H1 (cell line): ENCODE measurements at regions not wholly inside any gene's neighbourhood (a gene's known extent, or its start where the extent isn't known, plus 50 kb on each side); places are given as distances from the start of the nearest gene placed in this dataset.

Experiments
- CTCF ChIA-PET: fragments of 300-600 bp; sonication (Branson Sonifier 250); formaldehyde crosslinking; loops from one replicate; lab custom pipeline; 2021; ENCODE audit not compliant: partially characterized antibody; lab: Charles Lee
- POLR2A ChIA-PET: fragments of 300-600 bp; sonication (Branson Sonifier 250); formaldehyde crosslinking; loops from one replicate; lab custom pipeline; 2021; ENCODE audit warnings: inconsistent platforms; ENCODE audit not compliant: partially characterized antibody; lab: Charles Lee
- DNase-seq, 2 experiments: peaks; one replicate each; pipeline versions ENCODE4 v3.0.0 to v3.0.0-alpha.2; 2010 to 2022; ENCODE audit warnings: low spot score in 2 of 2, low read depth in 1 of 2, mixed read lengths in 1 of 2
- FAIRE-seq: peaks from 2 replicates; lab custom pipeline; 2011; peaks lifted over from hg19 to GRCh38; lab: Jason Lieb, UNC
- H2AFZ ChIP-seq: 2 replicates; pipeline ENCODE4 v1.8.1; 2012; ENCODE audit warnings: low read length, inconsistent platforms
- H2AK5ac ChIP-seq: 2 replicates; pipeline ENCODE4 v1.6.1; 2013; ENCODE audit warnings: low read depth, low read length
- H2BK120ac ChIP-seq: replicated peaks from 2 replicates; pipeline ENCODE3; 2013; ENCODE audit warnings: low read depth, low read length, inconsistent platforms
- H2BK12ac ChIP-seq: 2 replicates; pipeline ENCODE4 v1.6.1; 2013; ENCODE audit warnings: low read depth, low read length
- H2BK15ac ChIP-seq: 2 replicates; pipeline ENCODE4 v1.6.1; 2013; ENCODE audit warnings: low read length
- H2BK20ac ChIP-seq: 2 replicates; pipeline ENCODE4 v1.6.1; 2013; ENCODE audit warnings: low read length
- H2BK5ac ChIP-seq: 2 replicates; pipeline ENCODE4 v1.6.1; 2013; ENCODE audit warnings: low read depth, low read length
- H3K14ac ChIP-seq: 2 replicates; pipeline ENCODE4 v1.6.1; 2013; ENCODE audit warnings: inconsistent platforms; ENCODE audit not compliant: insufficient read length
- H3K18ac ChIP-seq: 2 replicates; pipeline ENCODE4 v1.6.1; 2013; ENCODE audit warnings: low read length; ENCODE audit errors: extremely low read depth
- H3K23ac ChIP-seq: 2 replicates; pipeline ENCODE4 v1.6.1; 2013; ENCODE audit warnings: inconsistent platforms; ENCODE audit not compliant: insufficient read length
- H3K23me2 ChIP-seq: 2 replicates; pipeline ENCODE4 v1.6.1; 2013; ENCODE audit warnings: low read depth, low read length
- H3K27ac ChIP-seq: 2 replicates; pipeline ENCODE4 v1.6.1; 2011; ENCODE audit warnings: low read depth, low read length, inconsistent platforms
- H3K27me3 ChIP-seq, 4 experiments: replicated peaks in 1 of 4; 1 replicate in 1 of 4; 2 replicates in 3 of 4; pipeline versions ENCODE4 v1.6.1 to v1.8.1; 2011 to 2013; ENCODE audit warnings: low read length in 3 of 4, mild to moderate bottlenecking in 3 of 4, inconsistent platforms in 2 of 4, mixed read lengths in 2 of 4, moderate library complexity in 1 of 4; ENCODE audit not compliant: control insufficient read depth in 3 of 4, insufficient read depth in 3 of 4; ENCODE audit errors: extremely low read depth in 1 of 4
- H3K36me3 ChIP-seq, 4 experiments: 2 replicates each; pipeline versions ENCODE4 v1.6.1 to v1.8.1; 2011 to 2013; ENCODE audit warnings: mild to moderate bottlenecking in 4 of 4, low read length in 3 of 4, moderate library complexity in 2 of 4, control low read depth in 1 of 4, inconsistent platforms in 1 of 4; ENCODE audit not compliant: insufficient read depth in 4 of 4, control insufficient read depth in 2 of 4
- H3K4ac ChIP-seq: replicated peaks from 2 replicates; pipeline ENCODE3; 2013; ENCODE audit warnings: low read length, low read depth, mixed read lengths, inconsistent platforms; ENCODE audit not compliant: insufficient read length
- H3K4me1 ChIP-seq, 4 experiments: replicated peaks in 1 of 4; 1 replicate in 1 of 4; 2 replicates in 3 of 4; pipeline versions ENCODE4 v1.6.1 to v1.8.1; 2011 to 2013; ENCODE audit warnings: low read length in 3 of 4, inconsistent platforms in 2 of 4, mixed read lengths in 1 of 4; ENCODE audit not compliant: insufficient read depth in 4 of 4, control insufficient read depth in 3 of 4
- H3K4me2 ChIP-seq, 2 experiments: 2 replicates each; pipeline versions ENCODE4 v1.6.1 to v1.8.1; 2011 to 2013; ENCODE audit warnings: low read depth in 2 of 2, low read length in 2 of 2, control low read depth in 1 of 2, inconsistent platforms in 1 of 2, mild to moderate bottlenecking in 1 of 2; ENCODE audit not compliant: insufficient read depth in 1 of 2
- H3K4me3 ChIP-seq, 4 experiments: fragments of 200-600, 300-600 bp in 1 of 4; sonication (generic), shearing (Covaris generic), sonication (Bioruptor Twin) in 1 of 4; 2 replicates each; pipeline versions ENCODE4 v1.5.1 to v1.8.1; 2011 to 2016; ENCODE audit warnings: low read length in 4 of 4, low read depth in 3 of 4, control low read depth in 2 of 4, inconsistent platforms in 2 of 4, mild to moderate bottlenecking in 2 of 4, mixed read lengths in 1 of 4, moderate library complexity in 1 of 4; ENCODE audit not compliant: insufficient read depth in 2 of 4; ENCODE audit errors: extremely low read depth in 1 of 4
- H3K56ac ChIP-seq: replicated peaks from 2 replicates; pipeline ENCODE3; 2013; ENCODE audit warnings: low read depth, mild to moderate bottlenecking, mixed read lengths, low read length, inconsistent platforms; ENCODE audit not compliant: insufficient read length
- H3K79me1 ChIP-seq: 2 replicates; pipeline ENCODE4 v1.6.1; 2013; ENCODE audit warnings: low read depth, low read length, control low read depth
- H3K79me2 ChIP-seq, 2 experiments: 2 replicates each; pipeline versions ENCODE4 v1.6.1 to v1.8.1; 2012 to 2013; ENCODE audit warnings: low read length in 2 of 2, mild to moderate bottlenecking in 2 of 2, inconsistent platforms in 1 of 2; ENCODE audit not compliant: insufficient read depth in 2 of 2, control insufficient read depth in 1 of 2
- H3K9ac ChIP-seq, 4 experiments: replicated peaks in 1 of 4; 1 replicate in 1 of 4; 2 replicates in 3 of 4; pipeline versions ENCODE4 v1.6.1 to v1.8.1; 2011 to 2013; ENCODE audit warnings: low read depth in 3 of 4, low read length in 3 of 4, control low read depth in 2 of 4, mild to moderate bottlenecking in 2 of 4, moderate library complexity in 2 of 4, inconsistent platforms in 1 of 4; ENCODE audit errors: extremely low read depth in 1 of 4
- H3K9me3 ChIP-seq, 2 experiments: 2 replicates each; pipeline versions ENCODE4 v1.6.1 to v1.8.1; 2012 to 2013; ENCODE audit warnings: mild to moderate bottlenecking in 2 of 2, moderate library complexity in 2 of 2, control low read depth in 1 of 2, inconsistent platforms in 1 of 2, low read depth in 1 of 2, low read length in 1 of 2, mixed read lengths in 1 of 2; ENCODE audit not compliant: insufficient read depth in 2 of 2
- H4K20me1 ChIP-seq, 2 experiments: replicated peaks in 1 of 2; 2 replicates each; pipeline versions ENCODE3 to v1.8.1; 2011 to 2013; ENCODE audit warnings: inconsistent platforms in 2 of 2, low read length in 2 of 2, mild to moderate bottlenecking in 1 of 2; ENCODE audit not compliant: insufficient read depth in 2 of 2, control insufficient read depth in 1 of 2
- H4K5ac ChIP-seq: 2 replicates; pipeline ENCODE4 v1.6.1; 2013; ENCODE audit warnings: low read length, low read depth, mixed read lengths, inconsistent platforms; ENCODE audit not compliant: insufficient read length
- H4K8ac ChIP-seq: 2 replicates; pipeline ENCODE4 v1.8.0; 2013; ENCODE audit warnings: mild to moderate bottlenecking, moderate library complexity, low read length, inconsistent platforms; ENCODE audit not compliant: insufficient read depth; ENCODE audit errors: extremely low read depth
- H4K91ac ChIP-seq: replicated peaks from 2 replicates; pipeline ENCODE3; 2013; ENCODE audit warnings: low read length, mixed read lengths, inconsistent platforms; ENCODE audit not compliant: insufficient read length
- CREB1 ChIP-seq: IDR thresholded peaks from 2 replicates; pipeline ENCODE4 v1.6.1; 2012; ENCODE audit warnings: inconsistent platforms
- CTBP2 ChIP-seq: IDR thresholded peaks from 2 replicates; pipeline ENCODE4 v1.7.0; 2011; ENCODE audit warnings: borderline replicate concordance, mild to moderate bottlenecking, moderate library complexity, mixed read lengths, low read length; ENCODE audit not compliant: insufficient read depth, insufficient read length
- HDAC2 ChIP-seq, 2 experiments: fragments of 300-600 bp in 1 of 2; sonication (generic) in 1 of 2; IDR thresholded peaks; 2 replicates each; pipeline ENCODE4 v1.6.1; 2011 to 2012; ENCODE audit warnings: low read depth in 2 of 2, low read length in 2 of 2, mild to moderate bottlenecking in 2 of 2, moderate library complexity in 2 of 2, borderline replicate concordance in 1 of 2, inconsistent platforms in 1 of 2
- RXRA ChIP-seq: IDR thresholded peaks from 2 replicates; pipeline ENCODE4 v1.6.1; 2011; ENCODE audit warnings: low read depth, mild to moderate bottlenecking, low read length, moderate library complexity; ENCODE audit not compliant: insufficient read depth
- TCF12 ChIP-seq: IDR thresholded peaks from 2 replicates; pipeline ENCODE4 v1.6.1; 2011; ENCODE audit warnings: low read depth, mild to moderate bottlenecking, low read length
- ZNF274 ChIP-seq: IDR thresholded peaks from 2 replicates; pipeline ENCODE4 v1.7.0; 2012; ENCODE audit warnings: low read length, borderline replicate concordance; ENCODE audit errors: extremely low read depth
- WGBS, 2 experiments: shearing (Covaris generic) in 1 of 2; methylation state at CpG; one replicate each; pipeline versions ENCODE4 v1.1.6 to v1.1.7; 2013 to 2015; ENCODE audit warnings: low lambda C conversion rate in 2 of 2, mixed read lengths in 2 of 2, inconsistent platforms in 1 of 2, low coverage in 1 of 2, missing lambda C conversion rate in 1 of 2; ENCODE audit not compliant: insufficient replicate concordance in 2 of 2, insufficient coverage in 1 of 2, insufficient read length in 1 of 2; ENCODE audit errors: extremely low coverage in 1 of 2, missing lambda C conversion rate in 1 of 2; 5-methylcytosine and 5-hydroxymethylcytosine counted together
- TF ChIP-seq, protein P1 (sequence below): IDR thresholded peaks from 2 replicates; pipeline ENCODE4 v1.6.1; 2012; ENCODE audit warnings: inconsistent platforms
- TF ChIP-seq, protein P2 (sequence below): IDR thresholded peaks from 2 replicates; pipeline ENCODE4 v1.6.1; 2012; ENCODE audit warnings: inconsistent platforms

DNA sequence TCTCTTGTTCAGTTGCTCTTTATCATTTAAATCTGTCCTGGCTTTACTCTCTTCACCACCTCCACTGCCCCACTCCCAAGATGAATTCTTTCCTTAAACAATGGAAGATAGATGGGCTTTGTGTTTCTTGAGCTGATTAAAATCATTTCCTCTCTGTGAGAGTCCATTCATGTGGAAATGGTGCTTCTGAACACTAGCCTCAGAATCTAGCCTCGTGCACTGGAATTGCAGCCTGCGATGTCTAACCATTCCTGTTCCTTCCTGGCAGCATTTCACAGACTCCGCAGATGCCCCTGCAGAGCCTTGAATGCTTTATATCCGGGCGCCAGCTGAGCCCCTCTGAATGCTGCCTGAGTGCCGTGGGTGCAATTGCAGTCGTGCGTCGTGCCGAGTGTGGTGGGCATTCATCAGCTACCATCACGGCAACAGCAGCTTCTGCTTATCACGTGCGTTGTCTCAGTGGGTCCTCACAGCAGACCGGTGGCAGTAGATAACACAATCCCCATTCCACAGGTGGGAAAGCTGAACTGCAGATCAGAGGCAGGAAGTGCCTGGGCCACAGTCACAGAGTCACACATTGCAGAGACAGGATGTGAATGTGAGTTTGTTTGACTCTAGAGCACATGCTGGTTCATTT, 172.8 kb upstream of the WSCD1 start:
- peak overlapping the region; percentile 3; the same call in 1 of the 2 replicates for H2BK15ac ChIP-seq
- H4K20me1 ChIP-seq = no peaks in the 10 kb centered on the region
- H3K23me2 ChIP-seq = no peaks in the 10 kb centered on the region
- no peak overlapping the region; the same call in 1 of the 2 replicates for H4K8ac ChIP-seq
- H2BK20ac ChIP-seq = peak overlapping the region; percentile 10
- H3K27me3 ChIP-seq = no peaks in the 10 kb centered on the region; a peak in 1 of 7 replicates
- peak overlapping the region; percentile 70 for H2BK12ac ChIP-seq
- 11% methylated on average over 14 of the region's 14 CpGs; no CpG with 5 or more reads in 1 of the 2 experiments for WGBS, 2 experiments
- H3K23ac ChIP-seq = no peak overlapping the region
- ChIA-PET POLR2A (interaction anchor here (0.8 to 1.0 kb wide), 2 partner anchors 33 to 45 kb away, joined by 3 read pairs; no protein-coding TSS in a partner anchor), CTCF (interaction anchor here (1.1 to 1.6 kb wide), 4 partner anchors 9 to 77 kb away, joined by 3 to 7 read pairs (median 4); no protein-coding TSS in a partner anchor)
- no peaks in the 10 kb centered on the region for H3K79me2 ChIP-seq
- H3K27ac ChIP-seq = peak overlapping the region; percentile 32
- H3K18ac ChIP-seq = peak overlapping the region; percentile 21
- FAIRE-seq = no peak
- H3K9ac ChIP-seq = no peak overlapping the region
- H2AK5ac ChIP-seq = peak overlapping the region; percentile 29
- H3K4me2 ChIP-seq = peak overlapping the region; percentile 42 to 43
- H4K91ac ChIP-seq = peak overlapping the region; percentile 95
- no peaks in the 10 kb centered on the region for H3K79me1 ChIP-seq
- peak overlapping the region; percentile 91 for H3K56ac ChIP-seq
- H3K4me1 ChIP-seq = peaks cover 2 to 19% (median 13%) of the 10 kb centered on the region in 4 experiments
- peak overlapping the region; percentile 54; the same call in 1 of the 2 replicates for H2AFZ ChIP-seq
- H2BK120ac ChIP-seq = peak overlapping the region; percentile 59
- H3K9me3 ChIP-seq = no peaks in the 10 kb centered on the region
- DNase-seq = peak in 1 of 2 experiments; percentile 49
- H3K4ac ChIP-seq = peak overlapping the region; percentile 47
- H2BK5ac ChIP-seq = peak overlapping the region; percentile 91; the same call in 1 of the 2 replicates
- H3K36me3 ChIP-seq = no peaks in the 10 kb centered on the region
- no peak overlapping the region for H3K14ac ChIP-seq
- peak overlapping the region in 1 of 4 experiments; percentile 19; a peak in 1 of 8 replicates for H3K4me3 ChIP-seq
- peak overlapping the region; percentile 61 for H4K5ac ChIP-seq
- peak; percentile 53 for TF ChIP-seq CTBP2
- no peak for TF ChIP-seq RXRA
- no peak for TF ChIP-seq ZNF274
- TF ChIP-seq, protein P1, sequence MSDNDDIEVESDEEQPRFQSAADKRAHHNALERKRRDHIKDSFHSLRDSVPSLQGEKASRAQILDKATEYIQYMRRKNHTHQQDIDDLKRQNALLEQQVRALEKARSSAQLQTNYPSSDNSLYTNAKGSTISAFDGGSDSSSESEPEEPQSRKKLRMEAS = peak; percentile 72
- TF ChIP-seq CREB1 = no peak
- TF ChIP-seq, protein P2, sequence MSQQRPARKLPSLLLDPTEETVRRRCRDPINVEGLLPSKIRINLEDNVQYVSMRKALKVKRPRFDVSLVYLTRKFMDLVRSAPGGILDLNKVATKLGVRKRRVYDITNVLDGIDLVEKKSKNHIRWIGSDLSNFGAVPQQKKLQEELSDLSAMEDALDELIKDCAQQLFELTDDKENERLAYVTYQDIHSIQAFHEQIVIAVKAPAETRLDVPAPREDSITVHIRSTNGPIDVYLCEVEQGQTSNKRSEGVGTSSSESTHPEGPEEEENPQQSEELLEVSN = peak; percentile 63
- TF ChIP-seq TCF12 = 0 out of 2 replicates have a peak, but pooled peaks have one; percentile 38
- TF ChIP-seq HDAC2 (IDR thresholded peaks at IDR 0.05; ENCODE audit: borderline replicate concordance in 1 of 2, low read depth in 2 of 2, low read length in 2 of 2) = no peak
